ENCODE measurements at regions not wholly inside any gene's neighbourhood (a gene's known extent, or its start where the extent isn't known, plus 50 kb on each side); places are given as distances from the start of the nearest gene placed in this dataset.
A peak's percentile ranks its signal among the peaks of the same experiment; 100 is the strongest.

- TF ChIP-seq, protein P1, sequence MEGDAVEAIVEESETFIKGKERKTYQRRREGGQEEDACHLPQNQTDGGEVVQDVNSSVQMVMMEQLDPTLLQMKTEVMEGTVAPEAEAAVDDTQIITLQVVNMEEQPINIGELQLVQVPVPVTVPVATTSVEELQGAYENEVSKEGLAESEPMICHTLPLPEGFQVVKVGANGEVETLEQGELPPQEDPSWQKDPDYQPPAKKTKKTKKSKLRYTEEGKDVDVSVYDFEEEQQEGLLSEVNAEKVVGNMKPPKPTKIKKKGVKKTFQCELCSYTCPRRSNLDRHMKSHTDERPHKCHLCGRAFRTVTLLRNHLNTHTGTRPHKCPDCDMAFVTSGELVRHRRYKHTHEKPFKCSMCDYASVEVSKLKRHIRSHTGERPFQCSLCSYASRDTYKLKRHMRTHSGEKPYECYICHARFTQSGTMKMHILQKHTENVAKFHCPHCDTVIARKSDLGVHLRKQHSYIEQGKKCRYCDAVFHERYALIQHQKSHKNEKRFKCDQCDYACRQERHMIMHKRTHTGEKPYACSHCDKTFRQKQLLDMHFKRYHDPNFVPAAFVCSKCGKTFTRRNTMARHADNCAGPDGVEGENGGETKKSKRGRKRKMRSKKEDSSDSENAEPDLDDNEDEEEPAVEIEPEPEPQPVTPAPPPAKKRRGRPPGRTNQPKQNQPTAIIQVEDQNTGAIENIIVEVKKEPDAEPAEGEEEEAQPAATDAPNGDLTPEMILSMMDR (IDR thresholded peaks at IDR 0.05; ENCODE audit: unreplicated experiment) = no peak
- Mint-ChIP-seq H3K9me3 (peaks cover 24% of the 10 kb centered on the region), H3K27me3 (ENCODE audit: low read depth) (peaks cover 1% of the 10 kb centered on the region)
Observed at GRCh38 chr10:63795094-63795860, 274.1 kb downstream of the REEP3 start.

DNA sequence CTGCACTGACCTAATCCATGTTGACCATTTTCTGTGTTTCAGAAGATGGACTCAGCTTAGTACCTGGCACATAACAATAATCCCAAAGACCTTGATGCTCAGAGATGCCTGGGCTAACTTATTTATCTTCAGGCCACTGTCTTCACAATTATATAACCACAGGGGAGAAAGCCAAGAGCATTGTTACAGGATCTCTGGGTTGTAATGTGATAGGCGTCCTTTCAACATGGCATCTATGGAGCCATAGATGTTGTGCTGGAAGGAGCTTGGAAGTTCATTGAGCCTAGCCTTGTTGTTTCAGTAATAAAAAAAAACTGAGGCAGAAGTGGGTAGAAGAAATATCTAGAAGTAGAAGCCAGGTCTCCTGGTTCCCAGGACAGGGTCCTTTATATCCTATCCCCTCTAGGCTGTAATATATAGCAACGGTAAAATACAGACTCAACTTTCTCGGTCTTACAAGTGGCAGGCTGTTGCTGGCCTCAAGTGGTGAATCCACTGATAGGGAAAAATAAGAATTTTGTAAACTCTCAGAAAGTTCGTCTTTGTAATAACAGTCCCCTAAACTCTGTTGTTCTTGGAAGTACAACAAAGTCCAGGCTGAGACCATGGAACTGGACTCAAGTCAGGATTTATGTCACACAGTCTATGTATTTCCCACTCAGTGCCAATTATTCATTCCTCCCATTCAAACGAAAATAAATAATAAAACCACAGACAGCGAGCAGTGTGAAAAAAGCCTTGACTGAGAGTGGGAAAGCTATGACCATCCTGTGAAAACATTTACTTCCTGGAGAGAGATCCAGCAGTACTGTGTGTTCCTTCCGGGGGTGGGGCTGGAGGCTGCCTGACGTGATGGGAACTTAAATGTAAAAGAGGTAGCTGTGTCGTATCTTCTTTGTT lies 277.6 kb downstream of the REEP3 start:
- no peaks in the 10 kb centered on the region for H3K9me3 Mint-ChIP-seq
- peak overlapping the region; percentile 63 for H3K27ac Mint-ChIP-seq
- peak overlapping the region; percentile 16 for H3K4me3 Mint-ChIP-seq
- TF ChIP-seq, protein P1 (IDR thresholded peaks at IDR 0.05; ENCODE audit: unreplicated experiment) = no peak
- H3K4me1 Mint-ChIP-seq = peaks cover 9% of the 10 kb centered on the region
- H3K36me3 Mint-ChIP-seq = no peaks in the 10 kb centered on the region
- no peaks in the 10 kb centered on the region for H3K27me3 Mint-ChIP-seq (ENCODE audit: low read depth)
- DNase-seq (ENCODE audit: low spot score in 2 of 2, unreplicated experiment in 2 of 2) = no peak

More at GRCh38 chr10:63795094-63795860, 274.1 kb downstream of the REEP3 start:
- DNase-seq (ENCODE audit: low spot score in 2 of 2, unreplicated experiment in 2 of 2) = no peak
- H3K4me1 Mint-ChIP-seq = peaks cover 9% of the 10 kb centered on the region
- H3K4me3 Mint-ChIP-seq = no peak overlapping the region
- no peaks in the 10 kb centered on the region for H3K36me3 Mint-ChIP-seq
- no peak overlapping the region for H3K27ac Mint-ChIP-seq

DNA sequence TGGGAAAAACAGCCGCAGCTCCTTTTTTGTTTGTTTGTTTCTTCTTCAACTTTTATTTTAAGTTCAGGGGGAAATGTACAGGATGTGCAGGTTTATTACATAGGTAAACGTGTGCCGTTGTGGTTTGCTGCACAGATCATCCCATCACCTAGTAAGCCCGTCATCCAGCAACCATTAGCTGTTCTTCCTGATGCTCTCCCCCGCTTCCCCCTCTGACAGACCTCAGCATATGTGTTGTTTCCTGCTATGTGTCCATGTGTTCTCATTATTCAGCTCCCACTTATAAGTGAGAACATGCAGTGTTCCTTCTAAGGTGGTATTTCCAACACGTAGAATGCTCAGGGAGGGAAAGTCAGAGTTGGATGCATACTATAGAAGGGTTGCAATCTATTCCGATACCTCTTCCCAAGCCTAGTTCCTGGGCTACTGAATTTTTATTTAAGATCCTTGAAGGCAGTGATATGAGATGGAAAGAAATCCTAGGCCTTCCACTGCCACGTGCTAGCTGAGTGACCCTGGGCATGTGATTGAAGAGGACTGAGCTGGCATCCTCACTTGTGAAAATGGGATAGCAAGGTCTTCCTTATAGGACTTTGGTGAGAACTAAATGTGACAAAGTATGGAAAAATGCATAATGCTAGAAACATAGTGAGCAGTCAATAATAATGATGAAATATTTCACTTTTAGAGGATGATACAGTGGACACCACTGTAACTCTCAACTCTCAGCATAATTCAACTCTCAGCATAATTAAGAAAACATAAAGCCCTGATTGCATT lies 278.5 kb downstream of the REEP3 start:
- Mint-ChIP-seq H3K27me3 (ENCODE audit: low read depth) (no peaks in the 10 kb centered on the region), H3K4me3 (no peak overlapping the region), H3K27ac (peak overlapping the region; percentile 63), H3K9me3 (no peaks in the 10 kb centered on the region), H3K4me1 (peaks cover 9% of the 10 kb centered on the region), H3K36me3 (no peaks in the 10 kb centered on the region)
- TF ChIP-seq, protein P1 (IDR thresholded peaks at IDR 0.05; ENCODE audit: unreplicated experiment) = no peak
- no peak for DNase-seq (ENCODE audit: low spot score in 2 of 2, unreplicated experiment in 2 of 2)

- Mint-ChIP-seq H3K9me3 (peaks cover 4% of the 10 kb centered on the region), H3K4me1 (peaks cover 9% of the 10 kb centered on the region), H3K4me3 (no peak overlapping the region)
Observed at GRCh38 chr10:63801166-63801565, 280.0 kb downstream of the REEP3 start.

DNA sequence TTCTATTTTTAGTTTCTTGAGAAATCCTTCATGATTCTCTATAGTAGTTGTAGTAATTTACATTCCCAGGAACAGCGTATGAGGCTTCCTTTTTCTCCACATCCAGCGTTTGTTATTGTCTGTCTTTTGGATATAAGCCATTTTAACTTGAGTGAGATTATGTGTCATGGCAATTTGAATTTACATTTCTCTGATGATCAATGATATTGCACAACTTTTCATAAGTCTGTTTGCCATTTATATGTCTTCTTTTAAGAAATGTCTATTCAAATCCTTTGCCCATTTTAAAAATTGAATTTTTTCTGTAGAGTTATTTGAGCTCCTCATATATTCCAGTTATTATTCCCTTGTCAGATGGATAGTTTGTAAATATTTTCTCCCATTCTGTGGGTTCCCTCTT lies 285.1 kb downstream of the REEP3 start:
- H3K27ac Mint-ChIP-seq = no peak overlapping the region
- H3K9me3 Mint-ChIP-seq = peaks cover 34% of the 10 kb centered on the region
- no peak for DNase-seq (ENCODE audit: low spot score in 2 of 2, unreplicated experiment in 2 of 2)
- no peaks in the 10 kb centered on the region for H3K4me1 Mint-ChIP-seq
- no peaks in the 10 kb centered on the region for H3K36me3 Mint-ChIP-seq
- H3K4me3 Mint-ChIP-seq = no peak overlapping the region
- H3K27me3 Mint-ChIP-seq (ENCODE audit: low read depth) = no peaks in the 10 kb centered on the region
- TF ChIP-seq, protein P1 (IDR thresholded peaks at IDR 0.05; ENCODE audit: unreplicated experiment) = no peak

More at GRCh38 chr10:63801166-63801565, 280.0 kb downstream of the REEP3 start:
- no peaks in the 10 kb centered on the region for H3K27me3 Mint-ChIP-seq (ENCODE audit: low read depth)
- DNase-seq (ENCODE audit: low spot score in 2 of 2, unreplicated experiment in 2 of 2) = no peak
- no peaks in the 10 kb centered on the region for H3K36me3 Mint-ChIP-seq
- H3K27ac Mint-ChIP-seq = no peak overlapping the region
- TF ChIP-seq, protein P1 (IDR thresholded peaks at IDR 0.05; ENCODE audit: unreplicated experiment) = no peak

All from mesothelial cell of epicardium (in vitro differentiated cells).